NT2/D1 (cell line): ENCODE measurements at regions not wholly inside any gene's neighbourhood (a gene's known extent, or its start where the extent isn't known, plus 50 kb on each side); places are given as distances from the start of the nearest gene placed in this dataset.

ENCODE experiments used
- SUZ12 ChIP-seq: IDR thresholded peaks from 2 replicates; pipeline ENCODE4 v1.6.1; 2011; ENCODE audit not compliant: insufficient read length, insufficient read depth; ENCODE audit errors: extremely low read depth
- ZNF274 ChIP-seq: IDR thresholded peaks from 2 replicates; pipeline ENCODE4 v1.6.1; 2011; ENCODE audit warnings: mild to moderate bottlenecking, low read depth, low read length

DNA sequence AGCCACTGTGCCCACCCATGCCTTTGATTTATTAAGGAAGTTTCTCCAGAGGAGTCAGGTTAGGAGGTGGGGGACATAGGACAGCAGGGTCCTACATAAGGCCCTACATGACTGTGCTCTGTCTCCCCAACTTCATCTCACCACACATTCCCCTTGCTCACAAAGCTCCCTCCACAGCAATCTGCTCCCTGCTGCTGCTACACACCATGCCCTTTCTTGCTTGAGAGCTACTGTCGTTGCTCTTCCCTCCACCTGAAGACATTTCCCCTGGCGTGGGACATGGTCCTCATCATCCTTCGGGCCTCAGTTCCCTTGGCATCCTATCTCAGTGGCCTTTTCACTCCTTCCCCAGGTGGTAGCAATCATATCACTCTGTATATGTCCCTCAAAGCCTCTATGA, 75.9 kb upstream of the DAPK1 start:
- TF ChIP-seq SUZ12 (no peak), ZNF274 (no peak)
